Ovary (tissue), 7 donors: ENCODE measurements at regions not wholly inside any gene's neighbourhood (a gene's known extent, or its start where the extent isn't known, plus 50 kb on each side); places are given as distances from the start of the nearest gene placed in this dataset.

ENCODE experiments used
- DNase-seq, 5 donors: peaks; one replicate each; pipeline ENCODE4 v3.0.0-alpha.2; 2019 to 2020
- H3K27ac ChIP-seq, 2 donors: fragments of 200-600 bp; one replicate each; pipeline versions ENCODE4 v1.5.1 to v1.8.0; 2019 to 2022
- H3K27me3 ChIP-seq: fragments of 200-600 bp; one replicate; pipeline ENCODE4 v1.8.0; 2022
- H3K36me3 ChIP-seq: fragments of 200-600 bp; sonication (generic); one replicate; pipeline ENCODE4 v1.5.1; 2019
- H3K4me1 ChIP-seq: one replicate; pipeline ENCODE4 v1.8.1; 2013; ENCODE audit warnings: mild to moderate bottlenecking, moderate library complexity; ENCODE audit not compliant: insufficient read depth
- H3K4me3 ChIP-seq: fragments of 200-600 bp; sonication (generic); one replicate; pipeline ENCODE4 v1.5.1; 2017
- H3K9me3 ChIP-seq, 2 donors: fragments of 200-600 bp in 1 of 2; sonication (generic) in 1 of 2; one replicate each; pipeline versions ENCODE4 v1.5.1 to v1.8.1; 2013 to 2019; ENCODE audit warnings: mild to moderate bottlenecking in 1 of 2, moderate library complexity in 1 of 2
- CTCF ChIP-seq, 3 donors: fragments of 450-650 bp in 2 of 3; fragments of 200-600 bp in 1 of 3; IDR thresholded peaks; one replicate each; pipeline versions ENCODE4 v1.5.1 to v1.8.0; 2016 to 2022; ENCODE audit warnings: antibody characterized with exemption in 3 of 3, mild to moderate bottlenecking in 1 of 3
- EP300 ChIP-seq: sonication (generic); formaldehyde crosslinking; IDR thresholded peaks from one replicate; pipeline ENCODE4 v1.6.1; 2017; ENCODE audit warnings: antibody characterized with exemption
- POLR2A ChIP-seq: fragments of 450-650 bp; IDR thresholded peaks from one replicate; pipeline ENCODE4 v1.6.1; 2017; ENCODE audit warnings: antibody characterized with exemption, mild to moderate bottlenecking, moderate library complexity
- WGBS, 3 donors: extraction: QIAGEN DNeasy Blood & Tissue Kit in 1 of 3; methylation state at CpG; one replicate each; pipeline versions ENCODE4 v1.1.5 to v1.1.7; 2013 to 2017; 5-methylcytosine and 5-hydroxymethylcytosine counted together
- intact Hi-C, 4 donors: fragments of 100-400 bp; cut with DNase I; formaldehyde crosslinking; loops; one replicate each; pipeline versions ENCODE4 v1.11.0 to v1.15.1; 2022 to 2023
- donor health status: DM: no; HTN: no; CAD: no; lungs with moderate emphysema.
- donor health status: DM: no; HTN: no; CAD: no.
- donor health status: Bipolar disorder and iron deficiency.
- donor health status: DM: no; HTN: no; CAD: no.
- donor health status: DM: yes; HTN: yes; CAD: no.

DNA sequence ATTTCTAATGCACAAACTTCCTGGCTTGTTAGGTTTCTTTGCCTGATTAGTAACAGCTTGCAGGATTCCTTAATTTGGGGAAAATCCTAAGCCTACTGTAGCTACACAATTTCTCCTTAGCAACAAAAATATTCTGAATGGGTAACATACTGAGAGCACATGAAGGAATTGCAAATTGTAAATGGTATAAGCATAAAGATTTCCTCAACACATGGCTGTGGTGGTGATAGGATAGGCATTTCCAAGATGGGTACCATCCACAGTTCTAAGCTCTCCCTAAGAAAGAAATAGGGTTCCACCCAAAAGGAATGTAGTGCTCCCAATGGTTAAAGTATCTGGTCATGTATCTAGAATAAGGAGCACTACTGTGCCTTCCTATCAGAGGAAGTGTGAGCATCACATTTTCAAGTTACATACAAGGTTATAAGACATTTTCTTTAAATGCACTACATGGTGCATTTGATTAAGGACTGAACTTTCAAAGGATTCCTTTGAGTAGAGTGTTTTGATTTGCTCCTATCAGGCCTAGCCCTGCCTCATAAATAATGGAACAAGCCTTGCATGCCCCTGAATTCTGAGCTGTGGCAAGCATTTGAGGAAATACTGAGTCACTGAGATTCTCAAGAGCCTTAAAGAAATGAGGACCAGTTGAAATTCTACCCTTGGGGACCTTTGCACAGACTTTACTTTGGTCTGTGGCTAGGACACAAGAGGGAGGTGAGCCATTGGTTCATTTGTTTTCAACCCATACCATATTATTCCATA is 286.4 kb downstream of the PTBP2 start:
- DNase-seq = no peak
- no peaks in the 10 kb centered on the region for H3K9me3 ChIP-seq
- TF ChIP-seq EP300 = no peak
- TF ChIP-seq POLR2A = no peak
- no peak for TF ChIP-seq CTCF (IDR thresholded peaks at IDR 0.05)
- H3K4me3 ChIP-seq = no peak overlapping the region
- intact Hi-C loops = no loop called here
- H3K27me3 ChIP-seq = no peaks in the 10 kb centered on the region
- no peaks in the 10 kb centered on the region for H3K36me3 ChIP-seq
- H3K4me1 ChIP-seq = no peaks in the 10 kb centered on the region
- H3K27ac ChIP-seq = no peak overlapping the region

DNA sequence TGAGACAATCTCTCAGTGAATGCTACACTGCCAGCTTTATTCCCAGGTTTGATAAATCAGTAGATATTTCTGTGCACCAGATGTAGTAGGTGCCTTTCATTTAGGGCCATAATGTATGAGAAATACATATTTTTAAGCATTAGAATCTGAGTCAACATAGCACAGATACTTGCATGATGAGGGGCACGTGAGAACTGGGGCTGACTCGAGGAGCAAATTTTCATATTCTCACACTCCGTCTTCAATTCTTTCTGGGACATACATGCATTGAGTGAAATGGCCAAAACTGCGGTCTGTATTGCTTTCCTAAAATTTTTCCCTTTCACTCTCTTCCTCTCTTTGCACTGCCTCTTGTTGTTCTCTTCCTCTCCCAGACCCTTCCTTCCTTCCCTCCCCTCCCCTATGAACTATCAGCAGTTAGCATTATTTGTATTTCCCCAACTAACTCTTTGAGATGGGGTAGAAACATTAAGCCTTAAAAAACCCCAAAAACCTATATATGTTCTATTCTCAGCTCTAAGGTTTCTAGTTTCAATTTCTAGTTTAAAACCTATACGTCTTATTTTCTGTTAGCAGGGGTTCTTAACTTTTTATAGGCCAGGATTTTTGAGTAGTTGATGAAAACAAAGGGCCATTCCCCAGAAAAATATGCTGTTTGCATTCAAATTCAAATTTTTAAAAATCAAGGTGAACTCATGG is 289.1 kb downstream of the PTBP2 start:
- Histone ChIP-seq H3K4me1 (no peaks in the 10 kb centered on the region), H3K27ac (no peak overlapping the region), H3K36me3 (no peaks in the 10 kb centered on the region), H3K9me3 (no peaks in the 10 kb centered on the region), H3K4me3 (no peak overlapping the region), H3K27me3 (no peaks in the 10 kb centered on the region)
- intact Hi-C loops = no loop called here
- DNase-seq = no peak
- TF ChIP-seq POLR2A (no peak), CTCF (IDR thresholded peaks at IDR 0.05) (no peak), EP300 (no peak)
- 90 to 95% (median 94%) methylated on average over 5 of the region's 5 CpGs for WGBS, 3 donors

- no peak for DNase-seq
These were observed 291.6 kb downstream of the PTBP2 start for GRCh38 chr1:97013136-97013535.

GRCh38 chr1:97013941-97014340 is 292.4 kb downstream of the PTBP2 start:
- no peak overlapping the region for H3K4me3 ChIP-seq
- intact Hi-C loops = no loop called here
- no peaks in the 10 kb centered on the region for H3K4me1 ChIP-seq
- 1 to 18% (median 10%) methylated on average over 1 of the region's 1 CpG for WGBS, 3 donors
- no peak overlapping the region for H3K27ac ChIP-seq
- H3K9me3 ChIP-seq = no peaks in the 10 kb centered on the region
- H3K36me3 ChIP-seq = no peaks in the 10 kb centered on the region
- DNase-seq = no peak
- no peak for TF ChIP-seq CTCF (IDR thresholded peaks at IDR 0.05)
- TF ChIP-seq POLR2A = no peak
- no peak for TF ChIP-seq EP300
- no peaks in the 10 kb centered on the region for H3K27me3 ChIP-seq

More at GRCh38 chr1:97013136-97013535, 291.6 kb downstream of the PTBP2 start:
- no peak for TF ChIP-seq CTCF (IDR thresholded peaks at IDR 0.05)
- no peak for TF ChIP-seq EP300
- TF ChIP-seq POLR2A = no peak
- H3K9me3 ChIP-seq = no peaks in the 10 kb centered on the region
- no peak overlapping the region for H3K27ac ChIP-seq
- no peaks in the 10 kb centered on the region for H3K36me3 ChIP-seq
- intact Hi-C loops = no loop called here
- H3K4me1 ChIP-seq = no peaks in the 10 kb centered on the region
- H3K4me3 ChIP-seq = no peak overlapping the region
- WGBS, 3 donors = 82 to 89% (median 85%) methylated on average over 2 of the region's 2 CpGs
- no peaks in the 10 kb centered on the region for H3K27me3 ChIP-seq
